Osteocyte (in vitro differentiated cells): ENCODE measurements at regions not wholly inside any gene's neighbourhood (a gene's known extent, or its start where the extent isn't known, plus 50 kb on each side); places are given as distances from the start of the nearest gene placed in this dataset.

Experiments
- DNase-seq: peaks from one replicate; pipeline ENCODE4 v3.0.0; 2021; ENCODE audit warnings: mixed read lengths; ENCODE audit not compliant: unreplicated experiment; ENCODE audit errors: extremely low spot score
- H3K27ac Mint-ChIP-seq: one replicate; pipeline ENCODE4 v1.8.0; 2021; ENCODE audit warnings: mild to moderate bottlenecking, mixed read lengths; ENCODE audit not compliant: unreplicated experiment
- H3K27me3 Mint-ChIP-seq: one replicate; pipeline ENCODE4 v1.8.0; 2021; ENCODE audit warnings: mixed read lengths; ENCODE audit not compliant: unreplicated experiment
- H3K36me3 Mint-ChIP-seq: one replicate; pipeline ENCODE4 v1.8.0; 2021; ENCODE audit warnings: mixed read lengths; ENCODE audit not compliant: unreplicated experiment
- H3K4me1 Mint-ChIP-seq: one replicate; pipeline ENCODE4 v1.8.0; 2021; ENCODE audit warnings: mixed read lengths; ENCODE audit not compliant: unreplicated experiment
- H3K4me3 Mint-ChIP-seq: one replicate; pipeline ENCODE4 v1.8.0; 2021; ENCODE audit warnings: mild to moderate bottlenecking, moderate library complexity, mixed read lengths; ENCODE audit not compliant: unreplicated experiment
- H3K9me3 Mint-ChIP-seq: one replicate; pipeline ENCODE4 v1.8.0; 2021; ENCODE audit warnings: mixed read lengths; ENCODE audit not compliant: unreplicated experiment
- TF ChIP-seq, protein P1 (sequence below): fragments of 200-600 bp; sonication (generic); IDR thresholded peaks from 2 replicates; pipeline ENCODE4 v1.5.0; 2021; ENCODE audit warnings: antibody characterized with exemption, mild to moderate bottlenecking, moderate library complexity

DNA sequence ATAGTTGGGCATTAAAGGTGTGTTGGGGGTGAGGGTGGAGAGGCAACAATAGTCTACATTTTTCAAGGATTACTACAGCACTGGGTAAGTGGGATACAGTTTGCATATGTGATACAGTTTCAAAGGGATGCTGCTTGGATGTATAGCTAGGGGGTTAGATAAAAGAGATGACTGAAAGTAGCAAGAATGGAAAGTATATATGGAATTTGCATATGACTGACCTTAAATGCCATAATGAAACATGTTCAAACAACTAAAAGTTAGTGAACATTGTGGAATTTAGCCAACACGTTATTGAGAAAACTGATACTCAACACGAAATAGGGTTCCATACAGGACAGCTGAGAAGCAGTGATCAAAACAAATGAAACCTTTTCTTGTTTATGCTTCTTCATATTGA lies 124.8 kb upstream of the CHRM3 start:
- Mint-ChIP-seq H3K4me3 (no peak overlapping the region), H3K9me3 (peaks cover 10% of the 10 kb centered on the region), H3K4me1 (no peaks in the 10 kb centered on the region), H3K36me3 (no peaks in the 10 kb centered on the region), H3K27ac (no peak overlapping the region), H3K27me3 (no peaks in the 10 kb centered on the region)
- no peak for DNase-seq
- TF ChIP-seq, protein P1, sequence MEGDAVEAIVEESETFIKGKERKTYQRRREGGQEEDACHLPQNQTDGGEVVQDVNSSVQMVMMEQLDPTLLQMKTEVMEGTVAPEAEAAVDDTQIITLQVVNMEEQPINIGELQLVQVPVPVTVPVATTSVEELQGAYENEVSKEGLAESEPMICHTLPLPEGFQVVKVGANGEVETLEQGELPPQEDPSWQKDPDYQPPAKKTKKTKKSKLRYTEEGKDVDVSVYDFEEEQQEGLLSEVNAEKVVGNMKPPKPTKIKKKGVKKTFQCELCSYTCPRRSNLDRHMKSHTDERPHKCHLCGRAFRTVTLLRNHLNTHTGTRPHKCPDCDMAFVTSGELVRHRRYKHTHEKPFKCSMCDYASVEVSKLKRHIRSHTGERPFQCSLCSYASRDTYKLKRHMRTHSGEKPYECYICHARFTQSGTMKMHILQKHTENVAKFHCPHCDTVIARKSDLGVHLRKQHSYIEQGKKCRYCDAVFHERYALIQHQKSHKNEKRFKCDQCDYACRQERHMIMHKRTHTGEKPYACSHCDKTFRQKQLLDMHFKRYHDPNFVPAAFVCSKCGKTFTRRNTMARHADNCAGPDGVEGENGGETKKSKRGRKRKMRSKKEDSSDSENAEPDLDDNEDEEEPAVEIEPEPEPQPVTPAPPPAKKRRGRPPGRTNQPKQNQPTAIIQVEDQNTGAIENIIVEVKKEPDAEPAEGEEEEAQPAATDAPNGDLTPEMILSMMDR = no peak

DNA sequence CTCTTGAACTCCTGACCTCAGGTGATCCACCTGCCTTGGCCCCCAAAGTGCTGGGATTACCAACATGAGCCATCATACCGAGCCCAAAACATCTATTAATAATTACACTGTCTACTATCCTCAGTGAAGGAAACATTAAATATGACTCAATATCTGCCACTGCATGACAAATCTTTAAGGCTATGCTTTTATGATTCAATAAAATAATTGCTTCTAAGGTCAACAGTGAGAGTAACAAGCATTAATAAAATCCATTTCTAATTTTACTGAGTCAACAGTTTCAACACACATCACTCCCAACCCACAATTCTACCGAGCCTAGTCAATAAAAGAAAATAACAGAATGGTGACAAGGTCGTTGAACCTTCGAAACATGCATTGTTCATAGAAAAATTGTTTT lies 125.5 kb upstream of the CHRM3 start:
- TF ChIP-seq, protein P1 = no peak
- peaks cover 12% of the 10 kb centered on the region for H3K9me3 Mint-ChIP-seq
- no peak overlapping the region for H3K4me3 Mint-ChIP-seq
- H3K27ac Mint-ChIP-seq = no peak overlapping the region
- no peaks in the 10 kb centered on the region for H3K36me3 Mint-ChIP-seq
- no peaks in the 10 kb centered on the region for H3K4me1 Mint-ChIP-seq
- DNase-seq = no peak
- no peaks in the 10 kb centered on the region for H3K27me3 Mint-ChIP-seq

DNA sequence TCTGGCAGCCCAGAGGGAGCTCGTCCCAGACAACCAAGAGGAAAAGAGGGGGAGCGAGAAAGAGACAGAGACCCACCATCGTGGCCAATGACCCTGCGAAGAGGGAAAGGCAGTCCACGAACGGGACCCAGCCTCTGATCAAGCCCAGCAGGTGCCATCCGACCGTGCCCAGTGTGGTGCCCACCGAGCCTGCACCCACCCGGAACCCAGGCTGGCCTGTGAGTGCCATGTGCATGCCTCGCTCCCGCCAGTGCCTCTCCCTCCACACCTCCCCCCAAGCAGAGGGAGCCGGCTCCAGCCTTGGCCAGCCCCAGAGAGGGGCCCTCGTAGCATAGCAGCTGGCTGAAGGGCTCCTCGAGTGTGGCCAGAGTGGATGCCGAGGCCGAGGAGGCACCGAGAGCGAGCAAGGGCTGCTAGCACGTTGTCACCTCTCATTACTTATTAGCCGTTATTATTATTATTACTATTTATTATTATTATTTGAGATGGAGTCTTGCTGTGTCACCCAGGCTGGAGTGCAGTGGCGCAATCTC lies 130.7 kb upstream of the CHRM3 start:
- no peak overlapping the region for H3K4me3 Mint-ChIP-seq
- DNase-seq = no peak
- H3K9me3 Mint-ChIP-seq = peaks cover 18% of the 10 kb centered on the region

DNA sequence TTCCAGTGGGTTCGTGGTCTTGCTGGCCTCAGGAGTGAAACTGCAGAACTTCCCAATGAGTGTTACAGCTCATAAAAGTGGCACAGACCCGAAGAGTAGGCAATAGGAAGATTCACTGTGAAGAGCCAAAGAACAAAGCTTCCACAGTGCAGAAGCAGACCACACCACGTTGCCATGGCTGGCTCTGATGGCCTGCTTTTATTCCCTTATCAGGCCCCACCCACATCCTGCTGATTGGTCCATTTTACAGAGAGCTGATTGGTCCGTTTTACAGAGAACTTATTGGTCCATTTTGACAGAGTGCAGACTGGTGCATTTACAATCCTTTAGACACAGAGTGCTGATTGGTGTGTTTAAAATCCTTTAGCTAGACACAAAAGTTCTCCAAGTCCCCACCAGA lies 131.4 kb upstream of the CHRM3 start:
- Mint-ChIP-seq H3K4me1 (no peaks in the 10 kb centered on the region), H3K27me3 (no peaks in the 10 kb centered on the region), H3K9me3 (peaks cover 18% of the 10 kb centered on the region), H3K27ac (no peak overlapping the region), H3K4me3 (no peak overlapping the region), H3K36me3 (no peaks in the 10 kb centered on the region)
- no peak for DNase-seq
- TF ChIP-seq, protein P1 = no peak

More for the DNA sequence above, 130.7 kb upstream of the CHRM3 start:
- no peaks in the 10 kb centered on the region for H3K27me3 Mint-ChIP-seq
- no peaks in the 10 kb centered on the region for H3K36me3 Mint-ChIP-seq
- H3K27ac Mint-ChIP-seq = no peak overlapping the region
- no peaks in the 10 kb centered on the region for H3K4me1 Mint-ChIP-seq
- TF ChIP-seq, protein P1 = no peak

DNA sequence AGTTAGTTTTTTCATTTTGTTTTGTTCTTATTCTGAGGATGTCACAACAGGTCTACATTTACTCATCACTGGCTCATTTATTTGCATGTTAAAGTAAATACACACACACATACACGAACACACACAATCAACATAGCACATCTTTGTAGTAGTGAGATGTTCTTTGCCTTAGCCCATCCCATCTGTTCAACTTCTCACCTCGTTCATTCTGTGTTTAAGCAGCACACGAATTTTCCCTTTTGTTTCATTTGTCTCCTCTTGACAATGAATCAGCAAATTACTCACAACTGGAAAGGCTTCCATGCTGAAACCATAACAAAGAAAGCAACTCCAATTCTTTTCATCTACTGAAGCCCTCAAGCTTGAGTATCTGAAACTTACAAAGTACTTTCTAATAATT lies 133.3 kb upstream of the CHRM3 start:
- Mint-ChIP-seq H3K4me1 (no peaks in the 10 kb centered on the region), H3K4me3 (no peak overlapping the region), H3K27ac (no peak overlapping the region), H3K9me3 (peaks cover 18% of the 10 kb centered on the region), H3K27me3 (no peaks in the 10 kb centered on the region), H3K36me3 (no peaks in the 10 kb centered on the region)
- DNase-seq = no peak
- TF ChIP-seq, protein P1 = no peak
